Activated CD8-positive, alpha-beta memory T cell treated with anti-CD3 and anti-CD28 coated beads for 4 hours (primary cell): ENCODE measurements at regions not wholly inside any gene's neighbourhood (a gene's known extent, or its start where the extent isn't known, plus 50 kb on each side); places are given as distances from the start of the nearest gene placed in this dataset.

Experiments used
- DNase-seq, 2 donors: peaks; one replicate each; pipeline ENCODE4 v3.0.0-alpha.2; 2020; ENCODE audit warnings: low read depth in 2 of 2

DNA sequence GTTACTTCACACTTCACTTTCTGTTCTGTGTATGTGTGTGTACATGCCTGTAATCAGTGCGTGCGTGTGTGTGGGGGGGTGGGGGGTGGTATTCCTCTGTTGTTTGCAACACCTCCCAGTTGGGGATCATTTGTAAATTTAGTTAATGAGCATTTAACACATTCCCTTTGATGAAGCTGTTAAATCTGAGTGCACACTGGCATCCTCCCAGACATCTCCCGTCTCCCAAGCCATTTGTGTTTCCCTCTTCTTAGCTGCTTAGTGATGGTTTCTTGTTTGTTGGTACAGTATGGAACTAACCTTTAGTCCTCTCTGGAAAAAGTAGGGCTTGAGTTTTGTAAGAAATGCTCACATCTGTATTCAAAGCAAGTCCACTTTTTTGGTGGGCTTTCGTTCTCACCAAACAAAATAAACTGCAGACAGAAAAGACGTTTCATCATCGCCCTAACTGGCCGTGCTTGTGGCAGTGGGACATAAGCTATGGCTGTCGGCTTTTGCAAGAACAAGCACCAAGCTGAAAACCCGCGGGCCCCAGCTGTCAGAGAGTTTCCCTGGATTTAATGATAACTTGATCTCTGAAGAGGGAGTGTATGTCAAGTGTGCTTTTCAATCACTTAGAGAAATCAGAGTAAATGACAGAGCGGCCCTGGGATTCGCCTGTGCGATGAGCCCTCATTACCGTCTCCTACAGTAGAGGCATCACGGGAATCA, 54.9 kb upstream of the SASH1 start:
- no peak for DNase-seq

DNA sequence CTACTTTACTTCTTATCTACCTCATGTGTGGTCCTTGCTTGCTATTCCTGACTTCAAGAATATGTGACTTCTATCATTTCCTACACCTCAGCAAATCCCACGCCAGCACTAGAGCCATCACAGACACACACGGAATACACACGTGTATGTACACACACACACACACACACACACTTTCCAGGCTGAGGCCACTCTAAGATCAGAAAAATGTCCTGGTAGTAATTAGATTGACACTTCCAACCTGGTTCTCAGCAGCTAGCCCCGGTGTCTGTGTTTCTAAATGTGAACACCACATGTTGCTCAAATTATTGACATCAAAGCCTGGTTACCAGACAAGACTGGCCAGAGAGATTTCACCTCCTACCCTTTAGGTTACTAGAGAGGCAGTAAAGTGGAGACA, 54.1 kb upstream of the SASH1 start:
- DNase-seq: no peak

DNA sequence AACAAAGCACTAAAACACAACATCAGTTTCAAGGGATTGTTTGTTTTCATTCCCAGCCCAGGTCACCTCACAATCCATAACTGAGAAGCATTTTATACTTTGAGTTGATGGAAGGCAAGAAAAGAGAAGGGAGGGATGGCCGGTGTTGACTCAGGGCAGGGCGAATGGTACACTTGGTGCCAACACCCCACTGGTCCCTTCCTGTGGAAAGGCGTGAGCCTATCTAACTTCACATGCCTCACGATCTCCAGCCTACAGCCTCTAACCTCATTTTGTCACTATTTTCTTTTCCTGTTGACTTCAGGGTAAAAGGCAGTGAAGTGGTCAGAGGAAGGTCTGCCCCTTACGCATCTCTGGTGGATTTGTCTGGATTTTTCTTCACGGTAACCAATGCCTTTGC, 53.5 kb upstream of the SASH1 start:
- DNase-seq: no peak

DNA sequence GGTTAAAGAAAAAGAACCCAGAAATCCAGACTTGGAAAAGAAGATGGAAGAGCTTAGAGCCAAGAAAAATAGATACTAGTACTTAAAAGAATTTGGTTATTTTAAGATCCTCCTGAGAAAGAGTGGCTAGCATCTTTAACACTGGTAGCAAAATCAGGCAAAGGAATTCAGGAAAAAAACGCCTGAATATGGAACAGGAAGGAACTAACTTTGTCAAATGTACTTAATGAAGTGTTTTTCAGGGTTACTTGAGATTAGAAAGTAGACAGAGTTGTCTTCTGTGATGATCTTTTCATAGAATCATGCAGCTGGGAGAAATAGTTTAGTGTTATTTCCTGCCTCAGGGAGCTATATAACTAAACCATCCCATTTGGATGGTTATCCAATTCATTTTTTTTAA, 50.8 kb upstream of the SASH1 start:
- no peak for DNase-seq
